GM12892 (cell line): ENCODE measurements at regions not wholly inside any gene's neighbourhood (a gene's known extent, or its start where the extent isn't known, plus 50 kb on each side); places are given as distances from the start of the nearest gene placed in this dataset.

Source experiments
- DNase-seq: peaks from one replicate; pipeline ENCODE4 v3.0.0; 2011; ENCODE audit not compliant: insufficient read length
- FAIRE-seq: peaks from 2 replicates; lab custom pipeline; 2011; peaks lifted over from hg19 to GRCh38; lab: Jason Lieb, UNC
- POLR2A ChIP-seq: IDR thresholded peaks from 2 replicates; pipeline ENCODE4 v1.6.1; 2011; ENCODE audit warnings: low read depth, low read length, control low read depth
- POLR2AphosphoS5 ChIP-seq: IDR thresholded peaks from 2 replicates; pipeline ENCODE4 v1.6.1; 2011; ENCODE audit warnings: low read depth, low read length, control low read depth
- TAF1 ChIP-seq: IDR thresholded peaks from 2 replicates; pipeline ENCODE4 v1.6.1; 2011; ENCODE audit warnings: low read depth, mild to moderate bottlenecking, control low read depth, low read length, borderline replicate concordance

- TF ChIP-seq TAF1: no peak
- no peak for TF ChIP-seq POLR2AphosphoS5
- no peak for TF ChIP-seq POLR2A
- DNase-seq (no peak), FAIRE-seq (no peak)
Observed at GRCh38 chr7:48759431-48760080, 164.8 kb upstream of the CDC14C start.

GRCh38 chr7:48760528-48761265, 163.7 kb upstream of the CDC14C start:
- TF ChIP-seq TAF1 (no peak), POLR2AphosphoS5 (no peak), POLR2A (no peak)
- DNase-seq (no peak), FAIRE-seq (no peak)

- FAIRE-seq (no peak), DNase-seq (no peak)
- TF ChIP-seq POLR2A (no peak), TAF1 (no peak), POLR2AphosphoS5 (no peak)
Observed at GRCh38 chr7:48780862-48781261, 143.5 kb upstream of the CDC14C start.

- DNase-seq (no peak), FAIRE-seq (no peak)
- TF ChIP-seq POLR2A: no peak
- TF ChIP-seq POLR2AphosphoS5: no peak
- TF ChIP-seq TAF1: no peak
Observed at GRCh38 chr7:48781752-48782151, 142.6 kb upstream of the CDC14C start.

- no peak for DNase-seq
- TF ChIP-seq POLR2AphosphoS5 (no peak), TAF1 (no peak), POLR2A (no peak)
- no peak for FAIRE-seq
Observed at GRCh38 chr7:48782511-48782910, 141.8 kb upstream of the CDC14C start.

- TF ChIP-seq POLR2AphosphoS5 (no peak), TAF1 (no peak), POLR2A (no peak)
- DNase-seq (no peak), FAIRE-seq (no peak)
Observed at GRCh38 chr7:48786951-48787350, 137.4 kb upstream of the CDC14C start.

GRCh38 chr7:48803250-48803649, 121.1 kb upstream of the CDC14C start:
- TF ChIP-seq POLR2AphosphoS5 (no peak), POLR2A (no peak), TAF1 (no peak)
- FAIRE-seq (no peak), DNase-seq (no peak)

- no peak for DNase-seq
- TF ChIP-seq POLR2A: no peak
- no peak for FAIRE-seq
Observed at GRCh38 chr7:48806731-48807130, 117.6 kb upstream of the CDC14C start.

GRCh38 chr7:48811071-48811470, 113.3 kb upstream of the CDC14C start:
- TF ChIP-seq POLR2A (no peak), TAF1 (no peak), POLR2AphosphoS5 (no peak)
- FAIRE-seq: no peak
- DNase-seq: no peak

GRCh38 chr7:48813472-48813871, 110.9 kb upstream of the CDC14C start:
- DNase-seq (no peak), FAIRE-seq (no peak)
- no peak for TF ChIP-seq POLR2A

GRCh38 chr7:48822138-48822537, 102.2 kb upstream of the CDC14C start:
- TF ChIP-seq POLR2AphosphoS5 (no peak), TAF1 (no peak), POLR2A (no peak)
- DNase-seq (no peak), FAIRE-seq (no peak)

GRCh38 chr7:48832303-48832845, 92.0 kb upstream of the CDC14C start:
- no peak for FAIRE-seq
- no peak for DNase-seq
- TF ChIP-seq POLR2AphosphoS5 (no peak), POLR2A (no peak), TAF1 (no peak)

- no peak for FAIRE-seq
- DNase-seq: no peak
- no peak for TF ChIP-seq POLR2AphosphoS5
- no peak for TF ChIP-seq TAF1
- no peak for TF ChIP-seq POLR2A
Observed at GRCh38 chr7:48837266-48837665, 87.1 kb upstream of the CDC14C start.
